PC-9 (cell line): ENCODE measurements at regions not wholly inside any gene's neighbourhood (a gene's known extent, or its start where the extent isn't known, plus 50 kb on each side); places are given as distances from the start of the nearest gene placed in this dataset.

Experiments used
- BruUV-seq: library from RNA; stranded (reverse); fragments of 400-500 nt; replicated peaks from 2 replicates; lab custom pipeline; 2021; lab: Mats Ljungman, UMichigan
- CTCF ChIA-PET: fragments of 300-600 bp; sonication (Branson Sonifier 250); formaldehyde crosslinking; loops from one replicate; lab custom pipeline; 2022; ENCODE audit warnings: antibody characterized with exemption; lab: Charles Lee
- POLR2A ChIA-PET: fragments of 300-600 bp; sonication (Branson Sonifier 250); formaldehyde crosslinking; loops from one replicate; lab custom pipeline; 2022; ENCODE audit warnings: antibody characterized with exemption; ENCODE audit not compliant: unreplicated experiment; lab: Charles Lee
- DNase-seq, 2 experiments: peaks; one replicate each; pipeline versions ENCODE4 v3.0.0 to v3.0.0-alpha.2; 2015 to 2022; ENCODE audit warnings: mixed read lengths in 1 of 2
- H2AFZ ChIP-seq: fragments of 200-600 bp; sonication (generic); 2 replicates; pipeline ENCODE4 v1.8.1; 2017; ENCODE audit warnings: antibody characterized with exemption
- H3F3A ChIP-seq: fragments of 200-600 bp; sonication (generic); 2 replicates; pipeline ENCODE4 v1.8.1; 2017; ENCODE audit warnings: antibody characterized with exemption, mild to moderate bottlenecking, low read depth; ENCODE audit not compliant: insufficient read depth
- H3K27ac ChIP-seq: fragments of 200-600 bp; sonication (generic); 2 replicates; pipeline ENCODE4 v1.6.1; 2016; ENCODE audit warnings: mixed run types
- H3K27me3 ChIP-seq: fragments of 200-600 bp; sonication (generic); 2 replicates; pipeline ENCODE4 v1.6.1; 2016; ENCODE audit warnings: low read depth, mixed run types; ENCODE audit not compliant: insufficient read depth
- H3K36me3 ChIP-seq: fragments of 200-600 bp; sonication (generic); 2 replicates; pipeline ENCODE4 v1.6.1; 2016; ENCODE audit warnings: low read depth, mixed run types
- H3K4me1 ChIP-seq: fragments of 200-600 bp; sonication (generic); replicated peaks from 2 replicates; pipeline ENCODE4 v1.6.1; 2016; ENCODE audit warnings: mixed run types; ENCODE audit not compliant: insufficient read depth
- H3K4me2 ChIP-seq: fragments of 200-600 bp; sonication (generic); 2 replicates; pipeline ENCODE4 v1.6.1; 2017; ENCODE audit warnings: mixed run types
- H3K4me3 ChIP-seq: fragments of 200-600 bp; sonication (generic); 2 replicates; pipeline ENCODE4 v1.6.1; 2016; ENCODE audit warnings: mixed run types
- H3K79me2 ChIP-seq: fragments of 200-600 bp; sonication (generic); 2 replicates; pipeline ENCODE4 v1.6.1; 2017; ENCODE audit warnings: low read depth, mixed run types
- H3K9me2 ChIP-seq: fragments of 200-600 bp; sonication (generic); 2 replicates; pipeline ENCODE4 v1.8.1; 2017; ENCODE audit warnings: mild to moderate bottlenecking; ENCODE audit not compliant: insufficient read depth
- H3K9me3 ChIP-seq: fragments of 200-600 bp; sonication (generic); 2 replicates; pipeline ENCODE4 v1.8.1; 2016; ENCODE audit warnings: low read depth; ENCODE audit not compliant: insufficient read depth
- H4K20me1 ChIP-seq: fragments of 200-600 bp; sonication (generic); 2 replicates; pipeline ENCODE4 v1.8.1; 2017; ENCODE audit not compliant: insufficient read depth
- EZH2 ChIP-seq: fragments of 200-600 bp; sonication (generic); IDR thresholded peaks from 2 replicates; pipeline ENCODE4 v1.8.0; 2017; ENCODE audit warnings: antibody characterized with exemption, low read depth
- intact Hi-C: fragments of 100-400 bp; cut with micrococcal nuclease; formaldehyde crosslinking; loops from one replicate; pipeline ENCODE4 v1.10.0; 2022; ENCODE audit not compliant: unreplicated experiment
- TF ChIP-seq, protein P1 (sequence below): fragments of 200-600 bp; sonication (generic); conservative IDR thresholded peaks from 2 replicates; pipeline ENCODE4 v1.6.1; 2017; ENCODE audit warnings: mixed run types, antibody characterized with exemption, mild to moderate bottlenecking, moderate library complexity

DNA sequence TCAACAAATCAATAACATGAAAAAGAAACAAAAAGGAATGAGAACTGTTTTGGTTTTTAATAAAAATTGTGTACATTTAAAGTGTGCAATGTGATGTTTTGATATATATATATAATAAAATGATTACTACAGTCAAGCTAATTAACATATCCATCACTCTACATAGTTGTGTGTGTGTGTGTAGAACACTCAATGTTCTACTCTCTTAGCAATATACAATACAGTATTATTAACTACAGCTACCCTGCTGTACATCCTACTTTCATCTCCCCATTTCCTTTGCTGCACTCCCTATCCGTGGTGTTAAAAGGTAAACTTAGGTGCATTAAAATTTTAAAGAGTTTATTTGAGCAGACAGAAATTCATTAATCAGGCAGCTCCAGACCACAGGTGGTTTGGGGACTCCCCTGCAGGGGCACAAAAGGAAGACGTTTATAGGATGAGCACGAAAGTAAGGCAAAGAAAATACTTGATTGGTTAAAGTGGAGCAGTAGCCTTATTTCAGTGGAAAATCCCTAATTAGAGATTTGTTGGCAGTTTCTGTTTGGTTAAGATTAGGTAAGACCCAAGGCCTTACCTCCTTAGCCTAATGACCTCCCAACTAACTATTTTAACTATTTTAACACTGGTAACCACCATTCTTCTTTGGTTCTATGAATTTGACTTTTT lies 61.8 kb upstream of the SNRK start:
- Histone ChIP-seq H3K4me3 (no peak overlapping the region), H3F3A (no peaks in the 10 kb centered on the region), H3K27ac (no peak overlapping the region), H2AFZ (no peak overlapping the region), H3K27me3 (no peaks in the 10 kb centered on the region), H4K20me1 (no peaks in the 10 kb centered on the region), H3K4me1 (no peaks in the 10 kb centered on the region), H3K9me3 (peaks cover 3% of the 10 kb centered on the region; the same call in 1 of the 2 replicates), H3K4me2 (no peak overlapping the region), H3K79me2 (no peaks in the 10 kb centered on the region), H3K36me3 (no peaks in the 10 kb centered on the region), H3K9me2 (no peaks in the 10 kb centered on the region)
- no TSS peak for BruUV-seq
- TF ChIP-seq EZH2, result no peak
- TF ChIP-seq, protein P1, sequence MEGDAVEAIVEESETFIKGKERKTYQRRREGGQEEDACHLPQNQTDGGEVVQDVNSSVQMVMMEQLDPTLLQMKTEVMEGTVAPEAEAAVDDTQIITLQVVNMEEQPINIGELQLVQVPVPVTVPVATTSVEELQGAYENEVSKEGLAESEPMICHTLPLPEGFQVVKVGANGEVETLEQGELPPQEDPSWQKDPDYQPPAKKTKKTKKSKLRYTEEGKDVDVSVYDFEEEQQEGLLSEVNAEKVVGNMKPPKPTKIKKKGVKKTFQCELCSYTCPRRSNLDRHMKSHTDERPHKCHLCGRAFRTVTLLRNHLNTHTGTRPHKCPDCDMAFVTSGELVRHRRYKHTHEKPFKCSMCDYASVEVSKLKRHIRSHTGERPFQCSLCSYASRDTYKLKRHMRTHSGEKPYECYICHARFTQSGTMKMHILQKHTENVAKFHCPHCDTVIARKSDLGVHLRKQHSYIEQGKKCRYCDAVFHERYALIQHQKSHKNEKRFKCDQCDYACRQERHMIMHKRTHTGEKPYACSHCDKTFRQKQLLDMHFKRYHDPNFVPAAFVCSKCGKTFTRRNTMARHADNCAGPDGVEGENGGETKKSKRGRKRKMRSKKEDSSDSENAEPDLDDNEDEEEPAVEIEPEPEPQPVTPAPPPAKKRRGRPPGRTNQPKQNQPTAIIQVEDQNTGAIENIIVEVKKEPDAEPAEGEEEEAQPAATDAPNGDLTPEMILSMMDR, result no peak
- ChIA-PET POLR2A (no interaction called here), CTCF (no interaction called here)
- DNase-seq, result no peak
- intact Hi-C loops, result no loop called here

DNA sequence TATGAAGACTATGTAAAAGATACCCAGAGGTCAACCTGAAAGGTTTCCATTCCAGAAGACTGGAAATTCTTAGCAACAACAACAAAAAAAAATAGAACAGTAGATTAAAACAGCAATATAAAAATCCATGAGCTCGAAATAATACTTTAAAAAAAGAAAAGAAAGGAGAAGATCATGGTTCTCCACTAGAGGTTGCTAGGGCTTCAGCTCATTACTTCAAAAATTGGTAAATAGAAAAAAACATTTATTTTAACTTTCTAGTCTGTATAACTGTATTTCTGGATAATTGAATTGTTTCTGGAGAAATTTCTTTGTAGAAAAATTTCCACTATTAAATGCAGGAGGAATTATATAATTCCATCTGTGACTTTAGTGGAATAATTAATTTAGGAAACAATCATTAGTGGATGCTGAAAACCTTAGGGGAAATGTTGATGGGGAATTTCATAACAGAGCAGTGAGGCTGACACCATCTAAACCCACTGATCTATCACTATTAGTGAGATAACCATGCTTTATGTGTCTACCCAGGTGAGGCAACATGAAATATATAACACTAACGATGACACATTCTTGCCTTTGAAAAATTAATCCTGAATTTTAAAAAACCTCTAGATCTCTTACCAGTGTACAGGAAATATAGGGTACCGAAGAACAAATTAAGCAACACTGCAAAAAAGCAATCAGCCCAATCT lies 62.5 kb upstream of the SNRK start:
- Histone ChIP-seq H3K4me2 (no peak overlapping the region), H3K79me2 (no peaks in the 10 kb centered on the region), H3K4me1 (no peaks in the 10 kb centered on the region), H3K27me3 (no peaks in the 10 kb centered on the region), H3K9me2 (no peaks in the 10 kb centered on the region), H2AFZ (no peak overlapping the region), H3K27ac (no peak overlapping the region), H3F3A (no peaks in the 10 kb centered on the region), H3K36me3 (no peaks in the 10 kb centered on the region), H4K20me1 (no peaks in the 10 kb centered on the region), H3K4me3 (no peak overlapping the region), H3K9me3 (peaks cover 3% of the 10 kb centered on the region; the same call in 1 of the 2 replicates)
- intact Hi-C loops, result no loop called here
- CTCF ChIA-PET, result interaction anchor here (1.0 kb wide), 2 partner anchors 154 to 414 kb away, joined by 4 to 9 read pairs; no protein-coding TSS in a partner anchor
- DNase-seq, result no peak
- POLR2A ChIA-PET, result interaction anchor here (0.6 kb wide), 1 partner anchor 291 kb away, joined by 4 read pairs; no protein-coding TSS in a partner anchor
- TF ChIP-seq EZH2, result no peak
- TF ChIP-seq, protein P1, result peak; percentile 48; the same call in 1 of the 2 replicates
- BruUV-seq, result no TSS peak

DNA sequence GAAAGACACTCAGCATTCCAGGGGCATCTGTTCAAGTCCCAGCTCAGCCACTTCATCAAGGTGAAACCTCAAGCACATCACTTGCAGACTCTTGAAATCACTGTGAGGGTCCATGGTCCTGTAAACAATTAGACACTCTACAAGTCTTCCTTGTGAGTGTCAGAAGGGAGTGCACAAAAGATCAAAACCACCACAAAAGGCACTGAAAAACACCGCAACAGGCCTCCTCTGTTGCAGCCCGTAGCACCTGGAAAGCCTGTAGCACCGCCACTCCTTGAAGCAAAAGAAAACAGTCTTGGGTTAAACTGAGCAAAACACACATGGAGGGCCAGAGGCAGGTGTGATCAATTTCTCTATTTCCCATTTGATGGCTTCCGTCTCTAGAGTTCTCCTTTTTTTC lies 63.8 kb upstream of the SNRK start:
- TF ChIP-seq, protein P1, result no peak
- no peak for TF ChIP-seq EZH2
- Histone ChIP-seq H3K4me1 (no peaks in the 10 kb centered on the region), H3K4me2 (no peak overlapping the region), H3K4me3 (no peak overlapping the region), H3F3A (no peaks in the 10 kb centered on the region), H3K79me2 (no peaks in the 10 kb centered on the region), H3K9me2 (no peaks in the 10 kb centered on the region), H3K36me3 (no peaks in the 10 kb centered on the region), H3K27ac (no peak overlapping the region), H3K9me3 (peaks cover 3% of the 10 kb centered on the region; the same call in 1 of the 2 replicates), H2AFZ (no peak overlapping the region), H3K27me3 (no peaks in the 10 kb centered on the region), H4K20me1 (no peaks in the 10 kb centered on the region)
- DNase-seq, result no peak
- no TSS peak for BruUV-seq
- intact Hi-C loops, result no loop called here
- CTCF ChIA-PET, result no interaction called here
- POLR2A ChIA-PET, result no interaction called here
